GDM1 (cell line): ENCODE measurements at regions not wholly inside any gene's neighbourhood (a gene's known extent, or its start where the extent isn't known, plus 50 kb on each side); places are given as distances from the start of the nearest gene placed in this dataset.

Experiments used
- DNase-seq: peaks from one replicate; lab custom pipeline; 2025; lab: John Stamatoyannopoulos, UW

DNA sequence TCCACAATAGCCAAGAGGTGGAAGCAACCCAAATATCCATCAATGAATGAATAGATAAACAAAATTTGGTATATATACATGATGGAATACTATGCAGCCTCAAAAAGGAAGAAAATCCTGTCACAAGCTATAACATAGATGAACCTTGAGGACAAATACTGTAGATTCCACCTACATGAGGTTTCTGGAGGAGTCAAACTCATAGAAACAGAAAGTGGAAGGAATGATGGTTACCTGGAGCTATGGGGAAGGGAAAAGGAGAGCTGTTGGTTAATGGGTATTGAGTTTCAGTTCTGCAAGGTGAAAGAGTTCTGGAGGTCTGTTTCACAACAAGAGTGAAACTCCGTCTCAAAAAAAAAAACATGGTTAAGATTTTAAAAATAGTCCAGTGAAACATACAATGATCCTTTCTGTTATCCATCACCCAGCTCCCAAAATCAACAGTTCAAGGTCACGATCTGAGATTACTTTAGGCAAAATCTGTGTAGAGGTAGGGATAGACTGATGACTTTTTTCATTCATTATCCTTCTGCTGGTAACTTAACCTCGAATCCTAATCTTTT is 80.8 kb upstream of the HNRNPU start:
- DNase-seq = no peak

DNA sequence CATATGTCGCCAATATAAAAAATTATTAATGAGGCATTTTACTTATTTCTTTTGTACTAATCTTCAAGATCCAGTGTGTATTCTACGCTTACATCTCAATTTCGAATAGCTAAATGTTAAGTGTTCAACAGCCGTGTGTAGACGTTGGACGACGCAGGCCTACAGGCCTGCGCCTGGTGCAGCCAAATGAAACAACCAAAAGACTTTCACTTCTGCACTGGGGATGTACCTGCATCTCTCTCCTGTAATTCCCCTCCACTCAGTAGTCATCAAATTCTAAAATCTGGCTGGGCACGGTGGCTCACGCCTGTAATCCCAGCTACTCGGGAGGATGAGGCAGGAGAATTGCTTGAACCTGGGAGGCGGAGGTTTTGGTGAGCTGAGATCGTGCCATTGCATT is 76.8 kb upstream of the HNRNPU start:
- DNase-seq = no peak

DNA sequence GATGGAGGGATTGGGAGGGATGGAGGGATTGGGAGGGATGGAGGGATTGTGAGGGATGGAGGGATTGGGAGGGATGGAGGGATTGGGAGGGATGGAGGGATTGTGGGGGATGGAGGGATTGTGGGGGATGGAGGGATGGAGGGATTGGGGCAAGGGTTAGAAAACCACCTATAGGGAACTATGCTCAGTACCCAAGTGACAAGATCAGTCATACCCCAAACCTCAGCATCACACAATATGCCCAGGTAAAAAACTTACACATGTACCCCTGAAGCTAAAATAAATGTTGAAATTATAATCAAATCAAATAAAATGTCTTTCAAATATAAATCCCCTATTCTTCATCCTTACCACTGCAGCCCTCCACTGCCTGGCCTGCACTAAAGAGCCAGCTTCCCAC is 72.8 kb upstream of the HNRNPU start:
- no peak for DNase-seq

DNA sequence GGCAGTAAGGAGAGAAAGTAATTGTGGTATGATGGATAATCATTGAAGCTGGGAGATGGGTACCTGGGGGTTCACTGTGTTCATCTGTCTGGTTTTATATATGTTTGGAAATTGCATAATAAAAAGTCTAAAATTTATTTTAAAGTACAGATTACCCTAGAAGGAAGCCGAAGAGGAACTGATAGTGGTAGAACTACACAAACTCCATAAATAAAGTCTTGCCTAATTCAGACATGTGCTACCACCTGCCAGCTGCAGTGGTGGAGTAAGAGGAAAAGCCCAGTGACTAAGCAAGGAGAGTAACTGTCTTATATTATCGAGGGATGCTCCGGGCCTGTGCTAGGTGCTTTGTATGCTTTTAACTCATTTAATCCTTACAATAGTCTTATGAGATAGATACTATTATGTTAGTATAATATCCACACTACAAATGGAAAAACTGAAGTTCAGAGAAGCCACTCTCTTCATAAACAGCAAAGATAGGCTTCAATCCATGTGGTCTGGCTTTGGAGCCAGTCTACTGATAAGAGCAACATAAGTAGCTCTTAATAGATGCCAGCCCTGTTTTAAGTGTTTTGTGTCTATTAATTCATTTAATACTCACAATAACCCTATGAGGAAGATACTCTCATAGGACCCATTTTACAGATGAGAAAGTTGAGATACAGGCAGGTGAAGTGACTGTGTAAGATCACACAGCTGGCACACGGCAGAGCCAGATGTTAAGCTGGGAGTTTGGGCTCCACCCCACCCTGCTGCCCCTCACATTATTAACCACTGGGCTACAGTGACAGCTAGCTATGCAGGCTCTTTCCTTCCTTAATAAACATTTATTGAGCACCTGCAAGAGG is 56.8 kb upstream of the HNRNPU start:
- no peak for DNase-seq

DNA sequence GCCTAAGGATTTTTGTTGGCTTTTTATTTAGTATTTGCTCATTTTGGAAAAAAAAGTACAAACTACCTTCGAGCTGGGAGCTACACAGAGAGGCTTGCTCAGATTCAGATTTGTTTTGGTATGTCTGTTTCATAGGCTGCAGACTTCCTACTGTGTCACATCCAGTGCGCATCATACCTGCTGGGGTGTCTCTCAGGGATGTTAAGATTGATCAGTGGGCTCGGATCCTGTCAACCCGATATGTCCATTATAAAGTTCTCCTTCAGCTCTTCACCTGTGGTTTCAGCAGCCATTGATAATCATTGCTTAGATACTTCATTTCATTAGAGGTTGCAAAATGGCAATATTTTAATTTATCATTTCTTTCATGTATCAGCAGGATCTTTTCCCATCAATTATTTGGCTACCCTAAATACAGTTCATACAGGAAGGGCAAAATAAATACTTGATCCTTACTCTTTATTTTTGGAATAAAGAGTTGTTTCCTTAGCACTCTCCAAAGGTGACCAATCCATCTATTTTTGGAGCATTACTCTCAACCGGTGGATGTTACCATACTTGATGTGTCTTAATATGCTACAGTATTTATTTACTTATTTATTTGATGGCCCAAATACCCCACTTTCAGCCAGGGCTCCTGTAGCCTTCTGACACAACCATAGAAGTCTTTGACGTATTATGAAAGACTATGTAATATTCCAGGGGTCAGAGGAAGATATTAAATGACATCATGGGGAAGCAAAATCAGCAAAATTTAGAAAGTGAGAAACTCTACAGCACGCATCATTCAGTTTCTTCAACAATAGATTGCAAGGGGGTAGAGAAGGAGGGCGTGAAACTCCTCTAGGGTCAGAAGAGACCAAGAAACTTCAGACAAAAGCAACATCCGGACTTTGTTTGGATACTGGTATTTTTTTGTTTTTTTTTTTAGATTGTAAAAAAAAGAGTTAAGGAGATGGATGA is 55.3 kb upstream of the HNRNPU start:
- DNase-seq = no peak

DNA sequence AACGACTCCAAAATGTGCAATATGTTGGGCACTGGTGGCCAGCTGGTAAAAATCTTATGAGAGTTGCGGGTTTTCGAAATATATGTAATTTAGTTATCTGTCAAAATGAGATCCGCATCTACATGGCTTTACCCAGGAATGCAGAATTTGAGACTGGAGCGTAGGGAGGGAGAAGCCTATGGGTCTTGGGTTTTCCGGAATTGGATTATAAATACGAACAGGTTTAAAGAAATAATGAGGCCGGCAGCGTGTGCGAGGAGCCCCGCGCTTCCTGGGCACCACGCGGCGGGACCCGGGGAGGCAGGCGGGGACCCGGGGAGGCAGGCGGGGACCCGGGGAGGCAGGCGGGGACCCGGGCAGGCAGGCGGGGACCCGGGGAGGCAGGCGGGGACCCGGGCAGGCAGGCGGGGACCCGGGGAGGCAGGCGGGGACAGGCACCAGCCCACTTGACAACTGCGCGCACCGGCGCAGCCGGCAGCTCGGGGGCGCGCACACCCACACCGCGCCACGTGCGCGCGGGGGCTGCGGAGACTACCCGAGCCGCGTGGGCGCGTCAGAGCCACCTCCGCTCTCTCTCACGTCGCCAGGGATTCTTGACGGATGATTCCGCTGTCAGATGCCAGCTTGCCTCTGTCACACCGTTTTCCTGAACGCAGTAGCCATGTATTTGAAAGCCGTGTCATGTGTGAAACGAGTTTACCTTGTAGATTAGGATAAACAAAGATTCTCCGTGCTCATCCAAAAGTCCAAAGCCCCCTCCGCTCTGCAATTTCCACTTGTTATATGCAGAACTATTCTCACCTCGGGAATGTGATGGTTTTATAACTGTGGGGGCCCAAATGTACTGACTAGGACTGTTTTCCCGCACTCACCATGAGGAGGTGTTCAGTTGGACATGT is 54.3 kb upstream of the HNRNPU start:
- DNase-seq = peak; percentile 43

DNA sequence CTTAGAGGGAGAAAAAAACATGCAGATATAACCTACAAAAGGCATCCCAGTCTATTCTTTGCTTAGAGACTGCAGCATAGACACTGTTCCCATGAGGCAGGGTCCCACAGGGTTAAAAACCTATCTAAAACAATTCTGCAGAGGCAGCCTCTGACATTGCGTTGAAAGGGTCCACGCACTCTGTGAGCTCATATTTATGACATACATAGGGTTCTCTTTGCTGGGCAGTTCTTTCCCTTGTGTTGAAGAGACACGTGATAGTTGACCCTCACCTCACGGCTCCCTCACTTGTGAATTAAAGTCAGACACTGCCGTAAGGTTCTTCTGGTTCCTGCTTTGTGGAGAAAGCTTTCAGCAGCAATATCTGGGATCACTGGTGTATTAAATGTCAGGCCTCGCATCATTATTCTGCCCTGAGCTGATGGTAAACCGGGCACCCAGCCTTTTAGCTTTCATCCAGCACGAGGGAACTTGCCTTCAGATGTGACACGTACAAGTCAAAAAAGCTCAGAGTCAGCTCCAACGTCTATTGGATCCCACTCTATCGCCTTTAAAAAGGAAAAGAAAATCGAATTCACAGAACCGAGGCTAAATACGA is 52.8 kb upstream of the HNRNPU start:
- no peak for DNase-seq

DNA sequence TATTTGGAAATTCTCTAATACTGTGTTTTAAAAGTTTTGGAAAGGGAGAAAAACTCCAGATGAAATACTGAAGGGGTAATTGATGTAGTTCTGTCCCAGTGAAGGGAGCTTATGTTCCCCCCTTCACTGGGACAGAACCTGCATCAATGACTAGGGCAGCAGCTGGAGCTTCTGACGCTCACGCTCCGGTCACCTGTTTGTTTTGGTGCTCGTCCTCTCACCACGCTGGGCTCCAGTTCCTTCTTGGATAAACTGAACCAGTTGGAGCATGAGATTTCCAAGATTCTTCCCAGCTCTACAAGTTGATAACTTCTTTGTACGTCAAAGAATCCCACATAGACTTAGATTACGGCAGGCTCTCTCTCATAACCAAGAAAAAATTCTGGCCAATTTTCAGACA is 51.4 kb upstream of the HNRNPU start:
- DNase-seq = no peak

DNA sequence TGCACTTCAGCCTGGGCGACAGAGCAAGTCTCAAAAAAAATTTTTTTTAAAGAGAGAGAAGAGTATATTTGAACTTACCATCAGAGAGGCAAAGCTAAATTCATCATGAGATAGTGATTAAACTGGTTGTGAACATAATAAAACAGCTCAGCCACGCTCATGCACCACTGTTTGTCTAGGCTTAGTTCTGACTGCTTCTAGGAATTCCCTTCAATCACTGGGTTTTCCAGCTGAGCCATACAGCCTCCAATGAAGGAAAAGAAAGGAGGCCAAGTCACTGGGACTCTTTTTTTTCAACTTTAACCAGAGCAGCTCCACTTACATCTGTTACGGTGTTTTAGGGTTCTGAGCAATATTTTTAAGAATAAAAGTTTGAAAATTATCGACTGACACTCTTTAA is 50.4 kb upstream of the HNRNPU start:
- DNase-seq = no peak
